ENCODE measurements at regions not wholly inside any gene's neighbourhood (a gene's known extent, or its start where the extent isn't known, plus 50 kb on each side); places are given as distances from the start of the nearest gene placed in this dataset.

DNA sequence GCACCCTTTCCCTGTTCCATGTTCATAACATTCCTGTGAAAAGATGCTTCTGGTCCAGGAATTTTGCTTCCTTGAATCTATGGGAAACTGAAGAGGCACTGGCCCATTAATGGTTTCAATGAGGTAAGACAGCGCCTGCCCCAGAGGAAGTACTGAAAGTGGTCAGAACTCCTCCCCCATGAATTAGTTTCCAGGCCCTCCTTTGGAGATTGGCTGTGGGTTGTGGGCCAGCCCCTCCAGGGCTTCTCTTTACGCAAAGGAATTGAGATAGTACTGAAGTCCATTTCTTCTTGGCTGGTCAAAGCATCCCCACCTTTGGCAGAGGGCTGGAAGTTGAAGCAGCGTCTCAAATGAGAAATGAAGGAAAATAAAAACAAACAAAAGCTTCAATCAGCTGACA, 175.5 kb downstream of the POLR2M start:
- TF ChIP-seq, protein P1, sequence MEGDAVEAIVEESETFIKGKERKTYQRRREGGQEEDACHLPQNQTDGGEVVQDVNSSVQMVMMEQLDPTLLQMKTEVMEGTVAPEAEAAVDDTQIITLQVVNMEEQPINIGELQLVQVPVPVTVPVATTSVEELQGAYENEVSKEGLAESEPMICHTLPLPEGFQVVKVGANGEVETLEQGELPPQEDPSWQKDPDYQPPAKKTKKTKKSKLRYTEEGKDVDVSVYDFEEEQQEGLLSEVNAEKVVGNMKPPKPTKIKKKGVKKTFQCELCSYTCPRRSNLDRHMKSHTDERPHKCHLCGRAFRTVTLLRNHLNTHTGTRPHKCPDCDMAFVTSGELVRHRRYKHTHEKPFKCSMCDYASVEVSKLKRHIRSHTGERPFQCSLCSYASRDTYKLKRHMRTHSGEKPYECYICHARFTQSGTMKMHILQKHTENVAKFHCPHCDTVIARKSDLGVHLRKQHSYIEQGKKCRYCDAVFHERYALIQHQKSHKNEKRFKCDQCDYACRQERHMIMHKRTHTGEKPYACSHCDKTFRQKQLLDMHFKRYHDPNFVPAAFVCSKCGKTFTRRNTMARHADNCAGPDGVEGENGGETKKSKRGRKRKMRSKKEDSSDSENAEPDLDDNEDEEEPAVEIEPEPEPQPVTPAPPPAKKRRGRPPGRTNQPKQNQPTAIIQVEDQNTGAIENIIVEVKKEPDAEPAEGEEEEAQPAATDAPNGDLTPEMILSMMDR (IDR thresholded peaks at IDR 0.05) = no peak
- TF ChIP-seq POLR2A (IDR thresholded peaks at IDR 0.05) = no peak
